Gastroesophageal sphincter (tissue), 4 donors: ENCODE measurements at regions not wholly inside any gene's neighbourhood (a gene's known extent, or its start where the extent isn't known, plus 50 kb on each side); places are given as distances from the start of the nearest gene placed in this dataset.

Source experiments
- ATAC-seq: fragments of 150-250 bp; one replicate; pipeline ENCODE4 v1.9.1; 2016; ENCODE audit warnings: mild to moderate bottlenecking, moderate library complexity
- H3K27ac ChIP-seq, 4 donors: fragments of 200-600 bp; sonication (generic) in 3 of 4; 1 replicate in 3 of 4; 2 replicates in 1 of 4; pipeline ENCODE4 v1.5.1; 2016 to 2019
- H3K27me3 ChIP-seq: fragments of 200-600 bp; sonication (generic); one replicate; pipeline ENCODE4 v1.5.1; 2019
- H3K36me3 ChIP-seq, 2 donors: fragments of 200-600 bp; sonication (generic); one replicate each; pipeline ENCODE4 v1.5.1; 2019; ENCODE audit warnings: control low read depth in 1 of 2
- H3K4me1 ChIP-seq, 3 donors: fragments of 200-600 bp; sonication (generic); 1 replicate in 2 of 3; 2 replicates in 1 of 3; pipeline ENCODE4 v1.5.1; 2016 to 2019; ENCODE audit warnings: control low read depth in 2 of 3
- H3K4me3 ChIP-seq, 2 donors: fragments of 200-600 bp; sonication (generic); one replicate each; pipeline ENCODE4 v1.5.1; 2019; ENCODE audit warnings: mild to moderate bottlenecking in 1 of 2, moderate library complexity in 1 of 2
- H3K9me3 ChIP-seq, 3 donors: fragments of 200-600 bp; sonication (generic); one replicate each; pipeline ENCODE4 v1.5.1; 2017 to 2019; ENCODE audit warnings: control low read depth in 2 of 3
- EP300 ChIP-seq: sonication (generic); formaldehyde crosslinking; IDR thresholded peaks from one replicate; pipeline ENCODE4 v1.6.1; 2017; ENCODE audit warnings: antibody characterized with exemption, mild to moderate bottlenecking
- POLR2A ChIP-seq, 2 donors: fragments of 450-650 bp; IDR thresholded peaks; one replicate each; pipeline ENCODE4 v1.6.1; 2017; ENCODE audit warnings: antibody characterized with exemption in 2 of 2, mild to moderate bottlenecking in 2 of 2, moderate library complexity in 1 of 2
- POLR2AphosphoS5 ChIP-seq: sonication (generic); formaldehyde crosslinking; IDR thresholded peaks from one replicate; pipeline ENCODE4 v1.6.1; 2017; ENCODE audit warnings: antibody characterized with exemption
- WGBS, 2 donors: methylation state at CpG; one replicate each; pipeline ENCODE4 v1.1.5; 2018; ENCODE audit warnings: low coverage in 1 of 2; 5-methylcytosine and 5-hydroxymethylcytosine counted together
- TF ChIP-seq, protein P1 (sequence below), 4 experiments: fragments of 200-600 bp in 2 of 4; fragments of 450-650 bp in 2 of 4; sonication (generic) in 1 of 4; IDR thresholded peaks; one replicate each; pipeline ENCODE4 v1.5.1; 2017 to 2019; ENCODE audit warnings: antibody characterized with exemption in 4 of 4, mild to moderate bottlenecking in 2 of 4, moderate library complexity in 2 of 4

GRCh38 chr17:52504081-52504480 lies 345.6 kb upstream of the CA10 start:
- no peak overlapping the region for H3K4me3 ChIP-seq
- H3K4me1 ChIP-seq = no peaks in the 10 kb centered on the region
- 50 to 57% methylated on average over 1 of the region's 1 CpG for WGBS, 2 donors
- H3K27ac ChIP-seq = no peak overlapping the region
- no peaks in the 10 kb centered on the region for H3K9me3 ChIP-seq
- TF ChIP-seq, protein P1, sequence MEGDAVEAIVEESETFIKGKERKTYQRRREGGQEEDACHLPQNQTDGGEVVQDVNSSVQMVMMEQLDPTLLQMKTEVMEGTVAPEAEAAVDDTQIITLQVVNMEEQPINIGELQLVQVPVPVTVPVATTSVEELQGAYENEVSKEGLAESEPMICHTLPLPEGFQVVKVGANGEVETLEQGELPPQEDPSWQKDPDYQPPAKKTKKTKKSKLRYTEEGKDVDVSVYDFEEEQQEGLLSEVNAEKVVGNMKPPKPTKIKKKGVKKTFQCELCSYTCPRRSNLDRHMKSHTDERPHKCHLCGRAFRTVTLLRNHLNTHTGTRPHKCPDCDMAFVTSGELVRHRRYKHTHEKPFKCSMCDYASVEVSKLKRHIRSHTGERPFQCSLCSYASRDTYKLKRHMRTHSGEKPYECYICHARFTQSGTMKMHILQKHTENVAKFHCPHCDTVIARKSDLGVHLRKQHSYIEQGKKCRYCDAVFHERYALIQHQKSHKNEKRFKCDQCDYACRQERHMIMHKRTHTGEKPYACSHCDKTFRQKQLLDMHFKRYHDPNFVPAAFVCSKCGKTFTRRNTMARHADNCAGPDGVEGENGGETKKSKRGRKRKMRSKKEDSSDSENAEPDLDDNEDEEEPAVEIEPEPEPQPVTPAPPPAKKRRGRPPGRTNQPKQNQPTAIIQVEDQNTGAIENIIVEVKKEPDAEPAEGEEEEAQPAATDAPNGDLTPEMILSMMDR (IDR thresholded peaks at IDR 0.05) = no peak
- TF ChIP-seq POLR2A (IDR thresholded peaks at IDR 0.05) (no peak), EP300 (no peak), POLR2AphosphoS5 (no peak)
- no peak for ATAC-seq
- no peaks in the 10 kb centered on the region for H3K36me3 ChIP-seq
- no peaks in the 10 kb centered on the region for H3K27me3 ChIP-seq

- WGBS, 2 donors = no CpG with 5 or more reads among the region's 5 CpGs
- Histone ChIP-seq H3K27me3 (no peaks in the 10 kb centered on the region), H3K9me3 (peaks cover 0 to 7% (median 0%) of the 10 kb centered on the region in 3 donors)
Observed at GRCh38 chr17:52495646-52496045, 337.1 kb upstream of the CA10 start.

GRCh38 chr17:52482271-52482670 lies 323.8 kb upstream of the CA10 start:
- no peaks in the 10 kb centered on the region for H3K4me1 ChIP-seq
- no peak for ATAC-seq
- WGBS, 2 donors = 63 to 84% methylated on average over 3 of the region's 3 CpGs
- no peaks in the 10 kb centered on the region for H3K27me3 ChIP-seq
- no peak overlapping the region for H3K4me3 ChIP-seq
- no peaks in the 10 kb centered on the region for H3K9me3 ChIP-seq
- no peak for TF ChIP-seq POLR2AphosphoS5
- no peak for TF ChIP-seq POLR2A (IDR thresholded peaks at IDR 0.05)
- TF ChIP-seq, protein P1 (IDR thresholded peaks at IDR 0.05) = no peak
- no peak for TF ChIP-seq EP300
- no peak overlapping the region for H3K27ac ChIP-seq
- H3K36me3 ChIP-seq = no peaks in the 10 kb centered on the region

More at GRCh38 chr17:52495646-52496045, 337.1 kb upstream of the CA10 start:
- Histone ChIP-seq H3K4me3 (no peak overlapping the region), H3K27ac (no peak overlapping the region), H3K36me3 (no peaks in the 10 kb centered on the region), H3K4me1 (no peaks in the 10 kb centered on the region)
- ATAC-seq = no peak
- no peak for TF ChIP-seq POLR2AphosphoS5
- no peak for TF ChIP-seq POLR2A (IDR thresholded peaks at IDR 0.05)
- TF ChIP-seq EP300 = no peak
- TF ChIP-seq, protein P1 (IDR thresholded peaks at IDR 0.05) = no peak

GRCh38 chr17:52477824-52478699 lies 319.5 kb upstream of the CA10 start:
- Histone ChIP-seq H3K36me3 (no peaks in the 10 kb centered on the region), H3K4me1 (no peaks in the 10 kb centered on the region), H3K9me3 (no peaks in the 10 kb centered on the region), H3K27me3 (no peaks in the 10 kb centered on the region), H3K27ac (no peak overlapping the region), H3K4me3 (no peak overlapping the region)
- no peak for ATAC-seq
- TF ChIP-seq EP300 (no peak), POLR2AphosphoS5 (no peak), POLR2A (IDR thresholded peaks at IDR 0.05) (no peak)
- TF ChIP-seq, protein P1 (IDR thresholded peaks at IDR 0.05) = no peak
- 66 to 82% methylated on average over 4 to 6 of the region's 9 CpGs for WGBS, 2 donors
